ENCODE measurements at regions not wholly inside any gene's neighbourhood (a gene's known extent, or its start where the extent isn't known, plus 50 kb on each side); places are given as distances from the start of the nearest gene placed in this dataset.

DNA sequence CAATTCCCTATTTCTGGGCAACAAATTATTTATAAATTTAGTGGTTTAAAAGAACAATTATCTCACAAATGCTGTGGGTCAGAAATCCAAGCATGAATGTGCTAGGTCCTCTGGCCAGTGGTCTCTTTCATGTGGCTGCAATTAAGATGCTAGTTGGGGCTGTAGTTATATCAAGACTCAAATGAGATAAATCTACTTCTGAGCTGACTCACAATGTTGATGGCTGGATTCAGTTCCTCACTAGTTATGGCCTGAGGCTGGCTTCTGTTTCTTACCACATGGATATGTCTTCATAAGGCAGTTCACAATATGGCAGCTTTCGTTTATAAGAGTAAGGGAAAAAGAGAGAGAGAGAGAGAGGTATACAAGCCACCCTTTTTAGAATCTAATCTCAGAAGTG, 717.0 kb downstream of the PRELID2 start:
- TF ChIP-seq GATA1 (IDR thresholded peaks at IDR 0.05; ENCODE audit: low read depth, low read length): no peak
- TF ChIP-seq POLR2A (IDR thresholded peaks at IDR 0.05; ENCODE audit: low read length): no peak
- no peak for DNase-seq

GRCh38 chr5:145117285-145117684, 717.9 kb downstream of the PRELID2 start:
- DNase-seq: no peak
- TF ChIP-seq GATA1 (IDR thresholded peaks at IDR 0.05; ENCODE audit: low read depth, low read length) (no peak), POLR2A (IDR thresholded peaks at IDR 0.05; ENCODE audit: low read length) (no peak)

- TF ChIP-seq POLR2A (IDR thresholded peaks at IDR 0.05; ENCODE audit: low read length): no peak
- no peak for TF ChIP-seq GATA1 (IDR thresholded peaks at IDR 0.05; ENCODE audit: low read depth, low read length)
- DNase-seq: no peak
Observed at GRCh38 chr5:145111420-145111819, 723.7 kb downstream of the PRELID2 start.

DNA sequence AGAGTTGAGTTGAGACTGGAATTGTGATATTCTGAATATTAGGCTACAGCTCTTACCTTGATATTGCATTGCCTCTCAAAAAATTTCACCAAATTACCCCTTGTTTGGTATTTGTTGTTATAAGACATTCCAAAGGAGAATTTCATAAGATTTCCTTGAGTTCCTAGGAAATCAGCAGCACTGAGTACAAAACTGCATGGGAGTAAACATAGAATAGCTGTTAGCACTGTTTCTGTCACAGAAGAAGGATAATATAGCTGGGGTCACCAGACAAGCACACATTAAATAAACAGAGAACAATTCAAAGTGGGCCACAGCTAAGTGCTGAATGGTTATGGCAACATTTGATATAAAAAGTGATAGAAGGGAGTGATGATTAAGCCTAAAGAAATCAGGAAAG, 724.3 kb downstream of the PRELID2 start:
- TF ChIP-seq GATA1 (IDR thresholded peaks at IDR 0.05; ENCODE audit: low read depth, low read length) (no peak), POLR2A (IDR thresholded peaks at IDR 0.05; ENCODE audit: low read length) (no peak)
- DNase-seq: no peak

- no peak for DNase-seq
- no peak for TF ChIP-seq GATA1 (IDR thresholded peaks at IDR 0.05; ENCODE audit: low read depth, low read length)
- no peak for TF ChIP-seq POLR2A (IDR thresholded peaks at IDR 0.05; ENCODE audit: low read length)
Observed at GRCh38 chr5:145110181-145110580, 725.0 kb downstream of the PRELID2 start.

- DNase-seq: no peak
- TF ChIP-seq GATA1 (IDR thresholded peaks at IDR 0.05; ENCODE audit: low read depth, low read length): no peak
- no peak for TF ChIP-seq POLR2A (IDR thresholded peaks at IDR 0.05; ENCODE audit: low read length)
Observed at GRCh38 chr5:145105384-145105783, 729.8 kb downstream of the PRELID2 start.

DNA sequence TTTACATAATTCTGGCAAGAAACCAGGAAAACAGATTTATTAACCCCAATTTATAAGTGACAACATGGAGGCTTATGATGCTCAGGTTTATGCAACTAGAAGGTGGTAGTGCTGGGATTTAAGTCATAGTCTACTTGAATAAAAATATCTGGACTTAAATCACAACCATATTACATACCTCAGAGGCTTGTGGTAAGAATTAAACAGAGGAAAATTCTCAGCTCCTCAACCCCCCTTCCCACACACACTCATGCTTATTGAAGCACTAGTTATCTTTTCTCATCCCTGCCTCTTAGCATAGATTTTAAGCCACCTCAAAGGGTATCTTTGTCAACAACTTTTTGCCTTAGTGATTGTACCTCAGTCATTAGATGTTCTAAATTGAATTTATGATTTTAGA, 731.0 kb downstream of the PRELID2 start:
- DNase-seq: no peak
- no peak for TF ChIP-seq GATA1 (IDR thresholded peaks at IDR 0.05; ENCODE audit: low read depth, low read length)
- no peak for TF ChIP-seq POLR2A (IDR thresholded peaks at IDR 0.05; ENCODE audit: low read length)

DNA sequence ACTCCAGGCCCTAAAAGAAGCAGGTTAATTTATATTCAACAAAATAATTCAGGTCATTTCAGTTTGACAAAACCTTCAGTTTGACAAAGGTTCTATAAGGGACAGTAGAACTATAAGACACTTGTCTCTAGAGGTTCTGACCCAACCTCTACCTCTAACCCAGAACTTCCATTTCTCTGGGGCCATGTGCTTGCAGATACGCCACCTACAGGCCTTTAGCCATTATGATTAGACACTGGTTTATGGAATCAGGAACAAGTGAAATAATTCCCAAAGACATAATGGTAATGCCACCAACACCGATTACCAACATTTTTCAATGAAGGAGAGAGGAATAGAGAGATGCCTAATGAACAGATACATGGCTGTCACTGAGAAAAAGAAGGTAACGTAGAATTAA, 733.9 kb downstream of the PRELID2 start:
- DNase-seq: peak in 1 of 2 experiments; percentile 2

DNA sequence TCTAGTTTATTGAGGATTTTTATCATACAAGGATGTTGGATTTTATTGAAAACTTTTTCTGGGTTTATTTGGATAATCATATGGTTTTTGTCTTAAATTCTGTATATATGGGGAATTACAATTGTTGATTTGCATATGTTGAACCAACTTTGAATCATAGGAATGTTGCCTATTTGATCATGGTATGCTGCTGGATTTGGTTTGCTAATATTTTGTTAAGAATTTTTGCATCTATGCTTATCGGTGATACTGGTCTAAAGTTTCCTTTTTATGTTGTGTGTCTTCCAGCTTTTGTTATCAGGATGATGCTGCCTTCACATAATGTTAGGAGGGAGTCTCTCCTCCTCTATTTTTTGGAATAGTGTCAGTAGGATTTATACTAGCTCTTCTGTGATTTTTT, 745.0 kb downstream of the PRELID2 start:
- DNase-seq: no peak
- no peak for TF ChIP-seq GATA1 (IDR thresholded peaks at IDR 0.05; ENCODE audit: low read depth, low read length)
- TF ChIP-seq POLR2A (IDR thresholded peaks at IDR 0.05; ENCODE audit: low read length): no peak

More for the DNA sequence above, 733.9 kb downstream of the PRELID2 start:
- TF ChIP-seq GATA1 (IDR thresholded peaks at IDR 0.05; ENCODE audit: low read depth, low read length) (no peak), POLR2A (IDR thresholded peaks at IDR 0.05; ENCODE audit: low read length) (no peak)

- DNase-seq: no peak
- TF ChIP-seq POLR2A (IDR thresholded peaks at IDR 0.05; ENCODE audit: low read length) (no peak), GATA1 (IDR thresholded peaks at IDR 0.05; ENCODE audit: low read depth, low read length) (no peak)
Observed at GRCh38 chr5:145084834-145085233, 750.3 kb downstream of the PRELID2 start.

DNA sequence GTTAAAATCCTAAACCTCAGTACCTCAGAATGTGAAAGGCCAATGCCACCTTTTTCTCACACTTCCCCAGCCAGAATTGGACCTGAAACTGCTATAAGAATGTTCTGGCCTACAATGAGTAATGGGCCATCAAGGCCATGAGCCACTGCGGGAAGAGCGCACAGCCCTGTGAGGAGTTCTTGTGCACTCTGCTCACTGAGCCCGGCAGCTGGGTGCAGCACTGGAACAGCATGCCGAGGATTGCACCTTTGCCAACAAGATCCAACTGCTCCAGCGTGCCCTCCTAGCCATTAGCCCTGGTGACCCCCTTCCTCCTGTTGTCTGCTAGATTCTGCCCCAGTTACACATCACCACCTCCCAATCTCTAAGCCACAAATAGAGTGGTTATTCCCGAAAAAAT, 758.1 kb downstream of the PRELID2 start:
- DNase-seq: no peak
- TF ChIP-seq GATA1 (IDR thresholded peaks at IDR 0.05; ENCODE audit: low read depth, low read length): no peak
- no peak for TF ChIP-seq POLR2A (IDR thresholded peaks at IDR 0.05; ENCODE audit: low read length)

DNA sequence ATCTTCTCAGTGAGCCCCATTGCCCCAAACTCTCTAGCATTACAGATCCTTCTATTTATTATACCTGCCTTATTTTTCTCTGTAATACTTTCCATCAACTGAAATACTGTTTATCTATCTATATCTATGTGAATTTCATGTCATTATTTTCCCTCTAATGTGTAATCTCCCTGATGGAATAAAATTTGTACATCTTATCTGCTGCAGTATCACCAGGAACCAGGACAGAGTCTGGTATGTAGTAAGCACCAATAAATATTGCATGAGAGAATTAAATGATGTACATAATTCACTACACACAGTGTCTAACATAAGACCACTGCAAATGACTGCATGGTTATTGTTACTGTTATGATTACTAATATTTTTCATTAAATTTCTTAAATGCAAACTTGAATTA, 759.1 kb downstream of the PRELID2 start:
- DNase-seq: no peak
- TF ChIP-seq POLR2A (IDR thresholded peaks at IDR 0.05; ENCODE audit: low read length) (no peak), GATA1 (IDR thresholded peaks at IDR 0.05; ENCODE audit: low read depth, low read length) (no peak)

DNA sequence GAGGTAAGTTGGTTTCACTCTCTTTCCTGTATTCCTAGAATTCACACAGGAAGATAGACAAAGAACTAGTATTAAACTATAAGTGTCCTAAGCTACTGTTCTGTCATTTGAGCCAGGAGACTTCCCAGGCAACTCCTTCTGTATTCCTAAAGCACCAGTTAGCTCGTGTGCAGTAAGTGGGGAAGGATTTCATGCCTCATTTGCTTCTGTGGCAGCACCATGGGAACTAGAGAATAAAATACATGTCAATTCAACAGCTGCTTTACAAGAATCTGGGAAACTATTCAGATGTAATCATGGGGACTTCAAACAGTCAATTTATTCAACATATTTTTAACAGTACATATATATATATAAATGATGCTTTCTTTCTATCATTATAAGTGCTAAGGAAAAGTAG, 762.3 kb downstream of the PRELID2 start:
- TF ChIP-seq POLR2A (IDR thresholded peaks at IDR 0.05; ENCODE audit: low read length) (no peak), GATA1 (IDR thresholded peaks at IDR 0.05; ENCODE audit: low read depth, low read length) (no peak)

DNA sequence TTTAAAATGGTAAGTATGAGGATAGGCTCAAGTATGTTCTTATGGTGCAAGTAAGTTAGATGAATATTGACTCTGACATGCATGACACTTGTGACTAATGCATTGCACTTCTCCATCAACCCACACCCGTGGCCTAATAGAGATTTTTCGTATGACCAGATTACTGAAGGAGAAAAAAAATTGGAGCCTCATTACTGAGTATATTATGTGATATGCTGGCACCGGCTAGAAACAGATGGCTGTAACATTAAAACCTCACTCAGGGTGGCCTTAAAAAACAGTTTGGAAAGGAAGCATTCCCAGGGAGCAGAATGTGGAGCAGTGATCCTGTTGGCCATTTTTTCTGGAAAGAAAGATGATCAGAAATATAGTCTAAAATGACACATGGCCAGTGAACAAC, 766.4 kb downstream of the PRELID2 start:
- no peak for TF ChIP-seq POLR2A (IDR thresholded peaks at IDR 0.05; ENCODE audit: low read length)
- TF ChIP-seq GATA1 (IDR thresholded peaks at IDR 0.05; ENCODE audit: low read depth, low read length): no peak
- DNase-seq: no peak

More for the DNA sequence above, 762.3 kb downstream of the PRELID2 start:
- no peak for DNase-seq

DNA sequence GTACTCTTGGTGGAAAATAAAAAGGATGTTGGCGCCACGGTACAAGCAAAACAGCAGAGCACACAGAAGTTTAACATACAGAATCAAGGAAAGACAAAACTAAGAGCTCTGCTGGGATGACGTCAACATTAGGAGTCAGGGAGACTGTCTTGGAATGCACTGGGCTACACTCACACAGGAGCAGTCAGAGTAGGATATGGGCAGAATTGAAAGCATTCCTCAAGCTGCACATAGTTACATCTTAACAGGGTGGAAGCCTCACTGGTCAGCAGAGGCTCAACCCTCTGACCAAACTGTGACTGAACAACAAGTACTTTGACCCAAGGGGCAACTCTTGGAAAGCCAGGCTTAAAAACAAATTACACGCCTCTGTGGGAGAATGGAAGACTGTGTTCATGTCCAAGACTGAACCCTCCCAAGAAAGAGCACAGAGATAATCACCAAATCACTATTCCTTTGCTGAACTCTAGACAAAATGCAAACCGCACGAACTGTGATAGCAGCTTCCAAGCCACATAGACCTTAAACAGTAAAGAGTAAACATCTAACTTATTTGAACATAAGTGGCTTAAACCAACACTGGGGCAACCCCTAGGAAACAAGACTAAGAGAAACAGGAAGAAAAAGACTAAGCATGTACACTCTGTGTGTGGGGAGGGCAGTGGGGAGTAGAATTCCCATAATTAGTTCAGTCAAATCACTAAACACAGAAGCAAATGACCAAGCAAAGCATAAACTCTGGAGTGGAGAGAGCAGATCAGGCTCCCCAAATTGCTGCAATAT, 772.7 kb downstream of the PRELID2 start:
- no peak for DNase-seq
- TF ChIP-seq GATA1 (IDR thresholded peaks at IDR 0.05; ENCODE audit: low read depth, low read length) (no peak), POLR2A (IDR thresholded peaks at IDR 0.05; ENCODE audit: low read length) (no peak)
